SK-N-SH treated with all-trans-retinoic acid at 6 μM for 48 hours (cell line): ENCODE measurements at regions not wholly inside any gene's neighbourhood (a gene's known extent, or its start where the extent isn't known, plus 50 kb on each side); places are given as distances from the start of the nearest gene placed in this dataset.

Source experiments
- ESRRG ChIP-seq: fragments of 250-450 bp; sonication (Bioruptor Pico); IDR thresholded peaks from 2 replicates; pipeline ENCODE4 v1.6.1; 2021; ENCODE audit warnings: mild to moderate bottlenecking
- GLIS3 ChIP-seq: fragments of 250-450 bp; sonication (Bioruptor Pico); IDR thresholded peaks from 2 replicates; pipeline ENCODE4 v1.5.0; 2020; ENCODE audit warnings: mild to moderate bottlenecking, moderate library complexity
- ISL1 ChIP-seq: fragments of 250-450 bp; sonication (Bioruptor Pico); IDR thresholded peaks from 2 replicates; pipeline ENCODE4 v2.1.2; 2022; ENCODE audit warnings: mild to moderate bottlenecking, moderate library complexity
- OSR1 ChIP-seq: fragments of 250-450 bp; sonication (Bioruptor Pico); IDR thresholded peaks from 2 replicates; pipeline ENCODE4 v1.8.0; 2022; ENCODE audit warnings: moderate library complexity, mild to moderate bottlenecking, inconsistent platforms
- SNAI2 ChIP-seq: fragments of 250-450 bp; sonication (Bioruptor Pico); IDR thresholded peaks from 2 replicates; pipeline ENCODE4 v1.5.0; 2020; ENCODE audit warnings: mild to moderate bottlenecking, moderate library complexity
- ZFP3 ChIP-seq: fragments of 250-450 bp; sonication (Bioruptor Pico); IDR thresholded peaks from 2 replicates; pipeline ENCODE4 v1.5.0; 2020; ENCODE audit warnings: mild to moderate bottlenecking, moderate library complexity
- ZFP30 ChIP-seq: fragments of 450-650 bp; formaldehyde crosslinking; IDR thresholded peaks from 2 replicates; pipeline ENCODE4 v1.5.0; 2022; ENCODE audit warnings: mild to moderate bottlenecking, moderate library complexity
- ZNF70 ChIP-seq: fragments of 450-650 bp; formaldehyde crosslinking; IDR thresholded peaks from 2 replicates; pipeline ENCODE4 v1.5.0; 2020; ENCODE audit warnings: mild to moderate bottlenecking, moderate library complexity
- TF ChIP-seq, protein P1 (sequence below): fragments of 250-450 bp; sonication (Bioruptor Pico); IDR thresholded peaks from 2 replicates; pipeline ENCODE4 v1.5.0; 2020; ENCODE audit warnings: mild to moderate bottlenecking, moderate library complexity
- TF ChIP-seq, protein P2 (sequence below): fragments of 250-450 bp; sonication (Bioruptor Pico); IDR thresholded peaks from 2 replicates; pipeline ENCODE4 v1.8.0; 2020; ENCODE audit warnings: mild to moderate bottlenecking, moderate library complexity, borderline replicate concordance
- TF ChIP-seq, protein P3 (sequence below): fragments of 250-450 bp; sonication (Bioruptor Pico); IDR thresholded peaks from 2 replicates; pipeline ENCODE4 v1.5.1; 2020; ENCODE audit warnings: low read depth, mild to moderate bottlenecking, moderate library complexity

DNA sequence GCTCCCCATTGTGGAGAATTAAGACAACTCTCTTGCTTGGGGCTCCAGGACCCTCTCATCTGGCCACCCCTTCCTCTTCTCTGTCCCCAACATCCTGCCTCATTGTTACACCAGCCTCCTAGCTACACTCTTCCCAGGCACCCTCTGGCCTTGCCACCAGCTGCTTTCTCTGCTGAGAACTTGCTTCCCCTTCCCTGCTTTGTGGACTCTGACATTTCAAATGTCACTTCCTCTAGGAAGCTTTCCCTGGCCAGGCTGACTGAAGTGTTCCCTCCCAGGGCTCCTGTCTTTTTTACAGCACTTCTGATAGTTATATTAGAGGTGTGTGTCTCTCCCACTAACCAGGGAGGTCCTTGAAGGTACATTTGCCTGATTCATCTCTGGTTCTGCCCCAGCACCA, 194.0 kb upstream of the KLF4 start:
- no peak for TF ChIP-seq OSR1 (CRISPR knock-in tag)
- TF ChIP-seq ESRRG (CRISPR knock-in tag) = no peak
- no peak for TF ChIP-seq ZFP3 (CRISPR knock-in tag)
- TF ChIP-seq, protein P1, sequence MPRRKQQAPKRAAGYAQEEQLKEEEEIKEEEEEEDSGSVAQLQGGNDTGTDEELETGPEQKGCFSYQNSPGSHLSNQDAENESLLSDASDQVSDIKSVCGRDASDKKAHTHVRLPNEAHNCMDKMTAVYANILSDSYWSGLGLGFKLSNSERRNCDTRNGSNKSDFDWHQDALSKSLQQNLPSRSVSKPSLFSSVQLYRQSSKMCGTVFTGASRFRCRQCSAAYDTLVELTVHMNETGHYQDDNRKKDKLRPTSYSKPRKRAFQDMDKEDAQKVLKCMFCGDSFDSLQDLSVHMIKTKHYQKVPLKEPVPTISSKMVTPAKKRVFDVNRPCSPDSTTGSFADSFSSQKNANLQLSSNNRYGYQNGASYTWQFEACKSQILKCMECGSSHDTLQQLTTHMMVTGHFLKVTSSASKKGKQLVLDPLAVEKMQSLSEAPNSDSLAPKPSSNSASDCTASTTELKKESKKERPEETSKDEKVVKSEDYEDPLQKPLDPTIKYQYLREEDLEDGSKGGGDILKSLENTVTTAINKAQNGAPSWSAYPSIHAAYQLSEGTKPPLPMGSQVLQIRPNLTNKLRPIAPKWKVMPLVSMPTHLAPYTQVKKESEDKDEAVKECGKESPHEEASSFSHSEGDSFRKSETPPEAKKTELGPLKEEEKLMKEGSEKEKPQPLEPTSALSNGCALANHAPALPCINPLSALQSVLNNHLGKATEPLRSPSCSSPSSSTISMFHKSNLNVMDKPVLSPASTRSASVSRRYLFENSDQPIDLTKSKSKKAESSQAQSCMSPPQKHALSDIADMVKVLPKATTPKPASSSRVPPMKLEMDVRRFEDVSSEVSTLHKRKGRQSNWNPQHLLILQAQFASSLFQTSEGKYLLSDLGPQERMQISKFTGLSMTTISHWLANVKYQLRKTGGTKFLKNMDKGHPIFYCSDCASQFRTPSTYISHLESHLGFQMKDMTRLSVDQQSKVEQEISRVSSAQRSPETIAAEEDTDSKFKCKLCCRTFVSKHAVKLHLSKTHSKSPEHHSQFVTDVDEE = no peak
- no peak for TF ChIP-seq SNAI2 (CRISPR knock-in tag)
- no peak for TF ChIP-seq ISL1 (CRISPR knock-in tag)
- TF ChIP-seq ZNF70 (CRISPR knock-in tag) = no peak
- TF ChIP-seq, protein P2, sequence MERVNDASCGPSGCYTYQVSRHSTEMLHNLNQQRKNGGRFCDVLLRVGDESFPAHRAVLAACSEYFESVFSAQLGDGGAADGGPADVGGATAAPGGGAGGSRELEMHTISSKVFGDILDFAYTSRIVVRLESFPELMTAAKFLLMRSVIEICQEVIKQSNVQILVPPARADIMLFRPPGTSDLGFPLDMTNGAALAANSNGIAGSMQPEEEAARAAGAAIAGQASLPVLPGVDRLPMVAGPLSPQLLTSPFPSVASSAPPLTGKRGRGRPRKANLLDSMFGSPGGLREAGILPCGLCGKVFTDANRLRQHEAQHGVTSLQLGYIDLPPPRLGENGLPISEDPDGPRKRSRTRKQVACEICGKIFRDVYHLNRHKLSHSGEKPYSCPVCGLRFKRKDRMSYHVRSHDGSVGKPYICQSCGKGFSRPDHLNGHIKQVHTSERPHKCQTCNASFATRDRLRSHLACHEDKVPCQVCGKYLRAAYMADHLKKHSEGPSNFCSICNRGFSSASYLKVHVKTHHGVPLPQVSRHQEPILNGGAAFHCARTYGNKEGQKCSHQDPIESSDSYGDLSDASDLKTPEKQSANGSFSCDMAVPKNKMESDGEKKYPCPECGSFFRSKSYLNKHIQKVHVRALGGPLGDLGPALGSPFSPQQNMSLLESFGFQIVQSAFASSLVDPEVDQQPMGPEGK (CRISPR knock-in tag) = no peak
- TF ChIP-seq, protein P3, sequence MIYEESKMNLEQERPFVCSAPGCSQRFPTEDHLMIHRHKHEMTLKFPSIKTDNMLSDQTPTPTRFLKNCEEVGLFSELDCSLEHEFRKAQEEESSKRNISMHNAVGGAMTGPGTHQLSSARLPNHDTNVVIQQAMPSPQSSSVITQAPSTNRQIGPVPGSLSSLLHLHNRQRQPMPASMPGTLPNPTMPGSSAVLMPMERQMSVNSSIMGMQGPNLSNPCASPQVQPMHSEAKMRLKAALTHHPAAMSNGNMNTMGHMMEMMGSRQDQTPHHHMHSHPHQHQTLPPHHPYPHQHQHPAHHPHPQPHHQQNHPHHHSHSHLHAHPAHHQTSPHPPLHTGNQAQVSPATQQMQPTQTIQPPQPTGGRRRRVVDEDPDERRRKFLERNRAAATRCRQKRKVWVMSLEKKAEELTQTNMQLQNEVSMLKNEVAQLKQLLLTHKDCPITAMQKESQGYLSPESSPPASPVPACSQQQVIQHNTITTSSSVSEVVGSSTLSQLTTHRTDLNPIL (CRISPR knock-in tag) = no peak
- no peak for TF ChIP-seq GLIS3 (CRISPR knock-in tag)
- no peak for TF ChIP-seq ZFP30
